B cell (primary cell): ENCODE measurements at regions not wholly inside any gene's neighbourhood (a gene's known extent, or its start where the extent isn't known, plus 50 kb on each side); places are given as distances from the start of the nearest gene placed in this dataset.

ENCODE experiments used
- ATAC-seq: fragments of 200-7000 bp; cut with Tn5 transposase; one replicate; pipeline ENCODE4 v1.10.0; 2021; ENCODE audit warnings: low read depth, mild to moderate bottlenecking, moderate number of reproducible peaks, moderate library complexity
- CTCF ChIA-PET: fragments of 350-600 bp; sonication (Branson Sonifier 250); formaldehyde crosslinking; loops from one replicate; lab custom pipeline; 2021; ENCODE audit warnings: antibody characterized with exemption, inconsistent platforms; lab: Charles Lee
- POLR2A ChIA-PET: fragments of 350-600 bp; sonication (Branson Sonifier 250); formaldehyde crosslinking; loops from one replicate; lab custom pipeline; 2021; ENCODE audit warnings: antibody characterized with exemption; lab: Charles Lee
- DNase-seq: peaks from one replicate; pipeline ENCODE4 v3.0.0; 2013
- H2AFZ ChIP-seq: 2 replicates; pipeline ENCODE4 v1.6.1; 2012; ENCODE audit warnings: mild to moderate bottlenecking, low read depth, low read length; ENCODE audit not compliant: insufficient read depth, poor library complexity, severe bottlenecking
- H3K27ac ChIP-seq, 2 donors: 1 replicate in 1 of 2; 2 replicates in 1 of 2; pipeline ENCODE4 v1.5.1; 2012 to 2013; ENCODE audit warnings: low read length in 2 of 2, mild to moderate bottlenecking in 2 of 2, moderate library complexity in 1 of 2
- H3K27me3 ChIP-seq, 4 experiments: fragments of 200-600 bp in 1 of 4; sonication (generic) in 1 of 4; replicated peaks in 1 of 4; 1 replicate in 2 of 4; 2 replicates in 2 of 4; pipeline versions ENCODE4 v1.6.1 to v1.7.0; 2013 to 2016; ENCODE audit warnings: low read length in 3 of 4, mild to moderate bottlenecking in 2 of 4, mixed read lengths in 1 of 4, moderate library complexity in 1 of 4; ENCODE audit not compliant: insufficient read depth in 4 of 4, control insufficient read depth in 3 of 4; ENCODE audit errors: control extremely low read depth in 1 of 4
- H3K36me3 ChIP-seq, 2 experiments: replicated peaks in 1 of 2; 1 replicate in 1 of 2; 2 replicates in 1 of 2; pipeline versions ENCODE4 v1.6.1 to v1.7.1; 2013; ENCODE audit warnings: low read length in 1 of 2; ENCODE audit not compliant: insufficient read depth in 2 of 2, control insufficient read depth in 1 of 2; ENCODE audit errors: control extremely low read depth in 1 of 2, extremely low read depth in 1 of 2
- H3K4me1 ChIP-seq, 2 donors: fragments of 200-600 bp in 1 of 2; sonication (generic) in 1 of 2; 1 replicate in 1 of 2; 2 replicates in 1 of 2; pipeline versions ENCODE4 v1.5.1 to v1.6.1; 2013 to 2017; ENCODE audit warnings: low read length in 2 of 2; ENCODE audit not compliant: control insufficient read depth in 2 of 2, insufficient read depth in 2 of 2
- H3K4me2 ChIP-seq: replicated peaks from 2 replicates; pipeline ENCODE3; 2012; ENCODE audit warnings: mild to moderate bottlenecking, low read depth, low read length; ENCODE audit not compliant: poor library complexity, severe bottlenecking
- H3K4me3 ChIP-seq, 5 experiments: fragments of 200-600 bp in 1 of 5; sonication (generic) in 1 of 5; 1 replicate in 3 of 5; 2 replicates in 2 of 5; pipeline versions ENCODE4 v1.5.1 to v1.7.0; 2011 to 2016; ENCODE audit warnings: low read length in 4 of 5, mild to moderate bottlenecking in 4 of 5, low read depth in 2 of 5, control low read depth in 1 of 5, moderate library complexity in 1 of 5; ENCODE audit not compliant: insufficient read depth in 1 of 5; ENCODE audit errors: control extremely low read depth in 1 of 5, extremely low read depth in 1 of 5
- H3K79me2 ChIP-seq: fragments of 200-600 bp; sonication (generic); one replicate; pipeline ENCODE4 v1.6.0; 2016; ENCODE audit warnings: low read length; ENCODE audit not compliant: control insufficient read depth, insufficient read depth
- H3K9ac ChIP-seq: fragments of 200-600 bp; sonication (generic); 2 replicates; pipeline ENCODE4 v1.6.1; 2017; ENCODE audit warnings: mild to moderate bottlenecking, low read length, moderate library complexity
- H3K9me3 ChIP-seq, 3 donors: one replicate each; pipeline versions ENCODE4 v1.6.1 to v1.7.1; 2013; ENCODE audit warnings: low read length in 2 of 3; ENCODE audit not compliant: control insufficient read depth in 2 of 3, insufficient read depth in 1 of 3; ENCODE audit errors: control extremely low read depth in 1 of 3
- H4K20me1 ChIP-seq: 2 replicates; pipeline ENCODE4 v1.6.0; 2012; ENCODE audit warnings: mild to moderate bottlenecking, low read length; ENCODE audit not compliant: insufficient read depth, control insufficient read depth, poor library complexity, severe bottlenecking
- H3K27ac Mint-ChIP-seq: one replicate; pipeline ENCODE4 v1.8.0; 2021; ENCODE audit warnings: mixed read lengths
- H3K27me3 Mint-ChIP-seq: one replicate; pipeline ENCODE4 v1.8.0; 2021; ENCODE audit warnings: mixed read lengths
- H3K4me1 Mint-ChIP-seq: one replicate; pipeline ENCODE4 v1.8.0; 2021; ENCODE audit warnings: mixed read lengths
- H3K4me3 Mint-ChIP-seq: one replicate; pipeline ENCODE4 v1.8.0; 2021; ENCODE audit warnings: mixed read lengths
- H3K9me3 Mint-ChIP-seq: one replicate; pipeline ENCODE4 v1.8.0; 2022; ENCODE audit warnings: mixed read lengths; ENCODE audit not compliant: insufficient read depth
- CTCF ChIP-seq: fragments of 200-600 bp; IDR thresholded peaks from one replicate; pipeline ENCODE4 v1.8.0; 2022; ENCODE audit warnings: antibody characterized with exemption, mild to moderate bottlenecking
- EZH2 ChIP-seq: IDR thresholded peaks from 2 replicates; pipeline ENCODE4 v1.6.1; 2012; ENCODE audit warnings: borderline replicate concordance, low read depth, mild to moderate bottlenecking, moderate library complexity, low read length; ENCODE audit not compliant: insufficient read depth, poor library complexity, severe bottlenecking
- WGBS: methylation state at CpG from one replicate; pipeline ENCODE4 v1.1.5; 2013; ENCODE audit warnings: missing lambda C conversion rate; ENCODE audit not compliant: insufficient coverage; 5-methylcytosine and 5-hydroxymethylcytosine counted together
- intact Hi-C: fragments of 100-400 bp; cut with micrococcal nuclease; formaldehyde crosslinking; loops from one replicate; pipeline ENCODE4 v1.10.0; 2022

DNA sequence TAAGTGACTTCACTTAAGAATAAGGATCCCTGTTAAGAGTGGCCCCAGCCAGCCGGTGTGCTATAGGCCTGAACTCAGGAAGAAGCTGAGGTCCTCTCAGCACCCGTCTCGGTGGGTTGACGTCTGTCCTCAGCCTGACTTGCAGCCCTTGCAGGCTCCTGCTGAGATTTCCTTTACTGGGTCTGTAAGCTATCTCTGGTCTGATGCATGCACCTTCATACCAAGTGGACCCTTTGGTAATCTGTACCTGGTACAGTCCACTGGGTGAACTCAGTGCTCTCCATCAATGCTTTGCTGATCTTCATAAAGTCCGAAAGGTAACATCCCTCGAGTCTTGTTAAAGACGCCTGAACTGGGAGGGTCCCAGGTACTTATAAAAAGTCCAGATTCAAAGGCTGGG, 212.0 kb upstream of the PPP2R3A start:
- H3K27me3 ChIP-seq: no peaks in the 10 kb centered on the region
- H3K9ac ChIP-seq: no peak overlapping the region
- H3K27ac ChIP-seq: no peak overlapping the region
- 97% methylated on average over 7 of the region's 7 CpGs for WGBS
- ATAC-seq: no peak
- no peaks in the 10 kb centered on the region for H3K4me1 ChIP-seq
- H3K27ac Mint-ChIP-seq: no peak overlapping the region
- no peaks in the 10 kb centered on the region for H4K20me1 ChIP-seq
- H3K36me3 ChIP-seq: no peaks in the 10 kb centered on the region
- no peak overlapping the region for H3K4me3 ChIP-seq
- H3K79me2 ChIP-seq: no peaks in the 10 kb centered on the region
- no peak overlapping the region for H2AFZ ChIP-seq
- peaks cover 0 to 2% (median 0%) of the 10 kb centered on the region in 3 donors for H3K9me3 ChIP-seq
- no peaks in the 10 kb centered on the region for H3K4me1 Mint-ChIP-seq
- peaks cover 9% of the 10 kb centered on the region for H3K27me3 Mint-ChIP-seq
- POLR2A ChIA-PET: no interaction called here
- DNase-seq: no peak
- intact Hi-C loops: no loop called here
- CTCF ChIA-PET: no interaction called here
- no peak for TF ChIP-seq CTCF
- no peak for TF ChIP-seq EZH2
- H3K9me3 Mint-ChIP-seq: no peaks in the 10 kb centered on the region
- no peak overlapping the region for H3K4me3 Mint-ChIP-seq
- H3K4me2 ChIP-seq: no peak overlapping the region

- Mint-ChIP-seq H3K27ac (no peak overlapping the region), H3K27me3 (peaks cover 6% of the 10 kb centered on the region), H3K9me3 (no peaks in the 10 kb centered on the region), H3K4me1 (no peaks in the 10 kb centered on the region), H3K4me3 (no peak overlapping the region)
- H3K79me2 ChIP-seq: no peaks in the 10 kb centered on the region
- TF ChIP-seq EZH2 (no peak), CTCF (no peak)
- no peaks in the 10 kb centered on the region for H3K36me3 ChIP-seq
- POLR2A ChIA-PET: no interaction called here
- WGBS: no CpG with 5 or more reads among the region's 2 CpGs
- no peak overlapping the region for H3K27ac ChIP-seq
- no peak overlapping the region for H3K4me2 ChIP-seq
- no peak overlapping the region for H3K4me3 ChIP-seq
- no peak overlapping the region for H3K9ac ChIP-seq
- CTCF ChIA-PET: no interaction called here
- H4K20me1 ChIP-seq: no peaks in the 10 kb centered on the region
- H3K9me3 ChIP-seq: no peaks in the 10 kb centered on the region
- no peaks in the 10 kb centered on the region for H3K4me1 ChIP-seq
- H2AFZ ChIP-seq: no peak overlapping the region
- H3K27me3 ChIP-seq: no peaks in the 10 kb centered on the region
- ATAC-seq (no peak), DNase-seq (no peak)
- intact Hi-C loops: no loop called here
Observed at GRCh38 chr3:135755330-135756105, 210.0 kb upstream of the PPP2R3A start.
